DMS79 treated with DMSO at 0.1 percent for 48 hours (cell line): ENCODE measurements at regions not wholly inside any gene's neighbourhood (a gene's known extent, or its start where the extent isn't known, plus 50 kb on each side); places are given as distances from the start of the nearest gene placed in this dataset.

Source experiments
- DNase-seq: peaks from one replicate; lab custom pipeline; 2025; lab: John Stamatoyannopoulos, UW

GRCh38 chr17:33404070-33404819 is 111.2 kb upstream of the ASIC2 start:
- DNase-seq = no peak

- DNase-seq = no peak
Measured at GRCh38 chr17:33416131-33416530, 123.0 kb upstream of the ASIC2 start.

- no peak for DNase-seq
Measured at GRCh38 chr17:33421933-33422332, 128.8 kb upstream of the ASIC2 start.

GRCh38 chr17:33433581-33433980 is 140.5 kb upstream of the ASIC2 start:
- DNase-seq = no peak

GRCh38 chr17:33434841-33435240 is 141.7 kb upstream of the ASIC2 start:
- DNase-seq = no peak

GRCh38 chr17:33435721-33436301 is 142.7 kb upstream of the ASIC2 start:
- no peak for DNase-seq

- DNase-seq = no peak
Measured at GRCh38 chr17:33436321-33436720, 143.2 kb upstream of the ASIC2 start.

GRCh38 chr17:33438139-33438538 is 145.0 kb upstream of the ASIC2 start:
- no peak for DNase-seq

- DNase-seq = no peak
Measured at GRCh38 chr17:33438578-33438977, 145.5 kb upstream of the ASIC2 start.

GRCh38 chr17:33442320-33442719 is 149.2 kb upstream of the ASIC2 start:
- DNase-seq = no peak

GRCh38 chr17:33444731-33445130 is 151.6 kb upstream of the ASIC2 start:
- no peak for DNase-seq

GRCh38 chr17:33447090-33447489 is 154.0 kb upstream of the ASIC2 start:
- DNase-seq = no peak

- DNase-seq = no peak
Measured at GRCh38 chr17:33451221-33451620, 158.1 kb upstream of the ASIC2 start.

GRCh38 chr17:33457477-33457876 is 164.4 kb upstream of the ASIC2 start:
- DNase-seq = no peak

GRCh38 chr17:33459078-33459940 is 166.2 kb upstream of the ASIC2 start:
- DNase-seq = no peak

GRCh38 chr17:33460781-33461450 is 167.8 kb upstream of the ASIC2 start:
- no peak for DNase-seq

- DNase-seq = no peak
Measured at GRCh38 chr17:33463887-33464286, 170.8 kb upstream of the ASIC2 start.

- no peak for DNase-seq
Measured at GRCh38 chr17:33464669-33465280, 171.7 kb upstream of the ASIC2 start.

- no peak for DNase-seq
Measured at GRCh38 chr17:33469421-33469820, 176.3 kb upstream of the ASIC2 start.

- no peak for DNase-seq
Measured at GRCh38 chr17:33469911-33470310, 176.8 kb upstream of the ASIC2 start.

GRCh38 chr17:33473061-33473460 is 180.0 kb upstream of the ASIC2 start:
- no peak for DNase-seq

GRCh38 chr17:33474789-33475188 is 181.7 kb upstream of the ASIC2 start:
- no peak for DNase-seq
